K562 (cell line): ENCODE measurements at regions not wholly inside any gene's neighbourhood (a gene's known extent, or its start where the extent isn't known, plus 50 kb on each side); places are given as distances from the start of the nearest gene placed in this dataset.

Experiments
- FOS ChIP-seq: IDR thresholded peaks from 3 replicates; pipeline ENCODE4 v1.6.1; 2011; ENCODE audit not compliant: insufficient read length; ENCODE audit errors: extremely low read depth
- HDAC6 ChIP-seq: IDR thresholded peaks from 2 replicates; pipeline ENCODE4 v1.6.1; 2012; ENCODE audit warnings: low read depth, mild to moderate bottlenecking, control low read depth, inconsistent platforms, low read length, moderate library complexity
- JUND ChIP-seq, 2 experiments: IDR thresholded peaks; 2 replicates in 1 of 2; 3 replicates in 1 of 2; pipeline ENCODE4 v1.6.1; 2011; ENCODE audit warnings: borderline replicate concordance in 2 of 2, low read depth in 2 of 2, low read length in 2 of 2, improper control_type of control experiment in 1 of 2, missing biosample characterization in 1 of 2, missing genetic modification characterization in 1 of 2, missing genetic modification reagents in 1 of 2
- POLR2A ChIP-seq: fragments of 450-650 bp; conservative IDR thresholded peaks from 2 replicates; pipeline ENCODE4 v1.6.1; 2016
- RAD51 ChIP-seq: fragments of 450-650 bp; IDR thresholded peaks from 2 replicates; pipeline ENCODE4 v1.7.1; 2016; ENCODE audit warnings: low read depth, mild to moderate bottlenecking, borderline replicate concordance
- ZNF75A ChIP-seq: fragments of 450-650 bp; formaldehyde crosslinking; IDR thresholded peaks from 2 replicates; pipeline ENCODE4 v1.4.0; 2020; ENCODE audit warnings: mild to moderate bottlenecking
- TF ChIP-seq, protein P1 (sequence below): fragments of 250-450 bp; sonication (Bioruptor Pico); IDR thresholded peaks from 2 replicates; pipeline ENCODE4 v1.5.0; 2021; ENCODE audit warnings: mild to moderate bottlenecking, moderate library complexity
- TF ChIP-seq, protein P2 (sequence below): sonication (generic); formaldehyde crosslinking; IDR thresholded peaks from 2 replicates; pipeline ENCODE4 v1.5.0; 2020; ENCODE audit warnings: missing genetic modification reagents
- TF ChIP-seq, protein P3 (sequence below): sonication (generic); formaldehyde crosslinking; IDR thresholded peaks from 2 replicates; pipeline ENCODE4 v1.9.0; 2022; ENCODE audit warnings: mild to moderate bottlenecking, missing genetic modification reagents

DNA sequence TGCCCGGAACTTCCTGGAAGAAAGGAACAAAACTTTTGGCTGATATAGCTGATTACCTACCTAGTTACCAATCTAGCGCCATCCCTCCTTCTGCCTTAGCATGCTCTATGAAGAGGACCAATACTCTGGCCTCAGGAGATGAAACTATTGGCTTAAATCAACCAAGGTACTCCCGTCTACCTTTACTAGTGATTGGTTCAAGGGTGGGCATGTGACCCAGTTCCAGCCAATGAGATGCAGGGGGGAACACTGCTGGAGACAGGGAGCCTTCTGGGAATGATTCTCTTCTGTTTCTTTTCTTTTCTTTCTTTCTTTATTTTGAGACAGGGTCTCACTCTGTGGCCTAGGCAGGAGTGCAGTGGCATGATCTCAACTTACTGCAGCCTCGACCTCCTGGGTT, 72.6 kb upstream of the CCDC167 start (continued):
- TF ChIP-seq ZNF75A (CRISPR knock-in tag) (no peak), HDAC6 (no peak), JUND (IDR thresholded peaks at IDR 0.05; ENCODE audit: borderline replicate concordance, low read depth, low read length) (no peak), JUND (tag; IDR thresholded peaks at IDR 0.05; ENCODE audit: borderline replicate concordance, low read depth, low read length) (no peak), RAD51 (peak; percentile 84), POLR2A (no peak), FOS (peak; percentile 61)
- TF ChIP-seq, protein P1, sequence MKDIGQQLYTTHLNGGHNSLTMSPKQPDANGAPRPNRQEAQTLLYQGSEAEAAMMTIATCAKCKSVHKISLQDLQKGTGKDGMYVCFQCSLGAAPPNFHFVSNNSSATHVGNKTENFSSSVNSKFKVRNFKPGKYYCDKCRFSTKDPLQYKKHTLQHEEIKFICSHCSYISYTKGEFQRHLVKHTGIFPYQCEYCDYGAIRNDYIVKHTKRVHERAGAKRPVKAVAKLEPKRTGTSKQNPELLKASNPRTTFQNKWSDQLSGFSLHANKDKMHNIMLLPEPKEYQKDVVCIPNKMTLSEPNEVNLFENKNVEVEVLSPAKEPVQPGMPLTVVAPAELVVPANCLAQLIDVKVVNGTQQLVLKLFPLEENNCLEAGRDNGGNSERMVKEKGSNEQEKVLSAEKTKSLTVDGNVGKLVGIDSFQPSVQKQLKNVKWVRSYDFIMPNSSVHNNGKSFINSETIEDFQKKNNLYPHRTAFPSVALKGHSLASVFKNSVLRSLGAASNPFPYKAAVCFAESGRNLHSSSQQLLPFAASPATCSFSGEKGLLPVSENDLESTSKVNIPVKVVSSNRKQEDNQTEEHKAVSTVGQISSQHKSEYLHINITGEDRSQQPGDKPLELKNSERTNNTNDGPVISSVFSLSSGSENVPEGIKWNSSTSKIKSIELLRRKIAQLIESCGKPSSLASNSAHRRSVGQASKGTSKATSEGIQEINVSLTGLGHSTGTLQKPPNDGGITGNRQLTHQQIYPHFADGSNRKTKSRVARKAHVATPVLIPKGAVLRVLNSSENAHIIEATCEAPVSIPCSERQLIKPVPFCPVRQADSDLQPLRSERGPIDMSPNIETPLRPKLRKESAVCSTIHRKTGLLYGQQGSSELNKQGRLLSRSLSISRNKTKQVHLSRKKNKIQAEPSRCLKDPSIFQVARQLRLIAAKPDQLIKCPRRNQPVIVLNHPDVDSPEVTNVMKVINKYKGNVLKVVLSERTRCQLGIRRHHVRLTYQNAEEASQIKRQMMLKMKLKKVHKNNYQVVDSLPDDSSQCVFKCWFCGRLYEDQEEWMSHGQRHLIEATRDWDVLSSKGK, result no peak
- TF ChIP-seq, protein P2, sequence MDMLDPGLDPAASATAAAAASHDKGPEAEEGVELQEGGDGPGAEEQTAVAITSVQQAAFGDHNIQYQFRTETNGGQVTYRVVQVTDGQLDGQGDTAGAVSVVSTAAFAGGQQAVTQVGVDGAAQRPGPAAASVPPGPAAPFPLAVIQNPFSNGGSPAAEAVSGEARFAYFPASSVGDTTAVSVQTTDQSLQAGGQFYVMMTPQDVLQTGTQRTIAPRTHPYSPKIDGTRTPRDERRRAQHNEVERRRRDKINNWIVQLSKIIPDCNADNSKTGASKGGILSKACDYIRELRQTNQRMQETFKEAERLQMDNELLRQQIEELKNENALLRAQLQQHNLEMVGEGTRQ (CRISPR knock-in tag), result peak; percentile 91
- TF ChIP-seq, protein P3, sequence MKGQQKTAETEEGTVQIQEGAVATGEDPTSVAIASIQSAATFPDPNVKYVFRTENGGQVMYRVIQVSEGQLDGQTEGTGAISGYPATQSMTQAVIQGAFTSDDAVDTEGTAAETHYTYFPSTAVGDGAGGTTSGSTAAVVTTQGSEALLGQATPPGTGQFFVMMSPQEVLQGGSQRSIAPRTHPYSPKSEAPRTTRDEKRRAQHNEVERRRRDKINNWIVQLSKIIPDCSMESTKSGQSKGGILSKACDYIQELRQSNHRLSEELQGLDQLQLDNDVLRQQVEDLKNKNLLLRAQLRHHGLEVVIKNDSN, result peak; percentile 89
